SK-N-SH (cell line): ENCODE measurements at regions not wholly inside any gene's neighbourhood (a gene's known extent, or its start where the extent isn't known, plus 50 kb on each side); places are given as distances from the start of the nearest gene placed in this dataset.

Source experiments
- CTCF ChIP-seq: fragments of 200-600 bp; sonication (generic); IDR thresholded peaks from 2 replicates; pipeline ENCODE4 v1.6.1; 2017; ENCODE audit warnings: antibody characterized with exemption, mild to moderate bottlenecking, moderate library complexity
- EP300 ChIP-seq, 2 experiments: IDR thresholded peaks; 2 replicates each; pipeline versions ENCODE4 v1.4.0 to v1.6.1; 2012; ENCODE audit warnings: borderline replicate concordance in 1 of 2, low read depth in 1 of 2, low read length in 1 of 2
- EZH2phosphoT487 ChIP-seq: fragments of 200-600 bp; sonication (generic); IDR thresholded peaks from 2 replicates; pipeline ENCODE4 v1.6.1; 2017; ENCODE audit warnings: low read depth, mixed run types, mild to moderate bottlenecking, antibody characterized with exemption, moderate library complexity, borderline replicate concordance
- FOXM1 ChIP-seq: IDR thresholded peaks from 2 replicates; pipeline ENCODE4 v1.4.0; 2012; ENCODE audit warnings: low read depth, mild to moderate bottlenecking
- JUND ChIP-seq: IDR thresholded peaks from 2 replicates; pipeline ENCODE4 v1.4.0; 2012
- MXI1 ChIP-seq: IDR thresholded peaks from 2 replicates; pipeline ENCODE4 v1.6.1; 2012; ENCODE audit warnings: mild to moderate bottlenecking, low read depth, low read length, improper control_type of control experiment
- NRF1 ChIP-seq: IDR thresholded peaks from 2 replicates; pipeline ENCODE4 v1.6.1; 2012; ENCODE audit warnings: low read depth, mild to moderate bottlenecking, low read length
- RAD21 ChIP-seq: IDR thresholded peaks from 2 replicates; pipeline ENCODE4 v1.6.1; 2012; ENCODE audit warnings: mild to moderate bottlenecking, low read length
- SIN3A ChIP-seq: IDR thresholded peaks from 2 replicates; pipeline ENCODE4 v1.6.1; 2012; ENCODE audit warnings: low read depth, mild to moderate bottlenecking, low read length, moderate library complexity, borderline replicate concordance
- TF ChIP-seq, protein P1 (sequence below): IDR thresholded peaks from 2 replicates; pipeline ENCODE4 v1.6.1; 2012; ENCODE audit warnings: mild to moderate bottlenecking, low read depth, low read length, moderate library complexity
- TF ChIP-seq, protein P2 (sequence below): IDR thresholded peaks from 2 replicates; pipeline ENCODE4 v1.4.0; 2012; ENCODE audit warnings: low read depth, borderline replicate concordance
- TF ChIP-seq, protein P3 (sequence below): fragments of 150-350 bp; IDR thresholded peaks from 2 replicates; pipeline ENCODE4 v1.6.1; 2017; ENCODE audit warnings: antibody characterized with exemption, low read length, low read depth, borderline replicate concordance

DNA sequence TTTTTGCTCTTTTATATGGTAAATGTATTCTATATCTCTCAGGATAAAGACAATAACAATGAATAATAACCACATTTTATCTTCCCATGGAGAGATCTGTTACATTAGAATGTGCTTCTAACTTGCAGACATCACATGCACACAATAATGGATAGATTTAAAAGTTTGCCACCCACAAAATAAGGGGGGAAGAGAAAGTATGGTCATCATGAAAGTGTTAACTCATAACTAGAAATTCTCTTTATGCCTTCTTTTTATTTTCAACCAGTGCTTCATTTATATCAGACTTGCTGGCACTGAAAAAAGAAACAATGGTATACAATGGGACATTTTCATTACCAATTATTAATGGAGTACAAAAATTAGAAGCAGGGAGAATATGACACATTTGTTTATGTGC is 470.0 kb downstream of the FAT4 start:
- TF ChIP-seq, protein P1, sequence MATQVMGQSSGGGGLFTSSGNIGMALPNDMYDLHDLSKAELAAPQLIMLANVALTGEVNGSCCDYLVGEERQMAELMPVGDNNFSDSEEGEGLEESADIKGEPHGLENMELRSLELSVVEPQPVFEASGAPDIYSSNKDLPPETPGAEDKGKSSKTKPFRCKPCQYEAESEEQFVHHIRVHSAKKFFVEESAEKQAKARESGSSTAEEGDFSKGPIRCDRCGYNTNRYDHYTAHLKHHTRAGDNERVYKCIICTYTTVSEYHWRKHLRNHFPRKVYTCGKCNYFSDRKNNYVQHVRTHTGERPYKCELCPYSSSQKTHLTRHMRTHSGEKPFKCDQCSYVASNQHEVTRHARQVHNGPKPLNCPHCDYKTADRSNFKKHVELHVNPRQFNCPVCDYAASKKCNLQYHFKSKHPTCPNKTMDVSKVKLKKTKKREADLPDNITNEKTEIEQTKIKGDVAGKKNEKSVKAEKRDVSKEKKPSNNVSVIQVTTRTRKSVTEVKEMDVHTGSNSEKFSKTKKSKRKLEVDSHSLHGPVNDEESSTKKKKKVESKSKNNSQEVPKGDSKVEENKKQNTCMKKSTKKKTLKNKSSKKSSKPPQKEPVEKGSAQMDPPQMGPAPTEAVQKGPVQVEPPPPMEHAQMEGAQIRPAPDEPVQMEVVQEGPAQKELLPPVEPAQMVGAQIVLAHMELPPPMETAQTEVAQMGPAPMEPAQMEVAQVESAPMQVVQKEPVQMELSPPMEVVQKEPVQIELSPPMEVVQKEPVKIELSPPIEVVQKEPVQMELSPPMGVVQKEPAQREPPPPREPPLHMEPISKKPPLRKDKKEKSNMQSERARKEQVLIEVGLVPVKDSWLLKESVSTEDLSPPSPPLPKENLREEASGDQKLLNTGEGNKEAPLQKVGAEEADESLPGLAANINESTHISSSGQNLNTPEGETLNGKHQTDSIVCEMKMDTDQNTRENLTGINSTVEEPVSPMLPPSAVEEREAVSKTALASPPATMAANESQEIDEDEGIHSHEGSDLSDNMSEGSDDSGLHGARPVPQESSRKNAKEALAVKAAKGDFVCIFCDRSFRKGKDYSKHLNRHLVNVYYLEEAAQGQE = no peak
- no peak for TF ChIP-seq EZH2phosphoT487
- no peak for TF ChIP-seq CTCF
- TF ChIP-seq RAD21 = no peak
- TF ChIP-seq EP300 (IDR thresholded peaks at IDR 0.05; ENCODE audit: borderline replicate concordance in 1 of 2, low read depth in 1 of 2, low read length in 1 of 2) = no peak
- no peak for TF ChIP-seq SIN3A
- TF ChIP-seq, protein P2, sequence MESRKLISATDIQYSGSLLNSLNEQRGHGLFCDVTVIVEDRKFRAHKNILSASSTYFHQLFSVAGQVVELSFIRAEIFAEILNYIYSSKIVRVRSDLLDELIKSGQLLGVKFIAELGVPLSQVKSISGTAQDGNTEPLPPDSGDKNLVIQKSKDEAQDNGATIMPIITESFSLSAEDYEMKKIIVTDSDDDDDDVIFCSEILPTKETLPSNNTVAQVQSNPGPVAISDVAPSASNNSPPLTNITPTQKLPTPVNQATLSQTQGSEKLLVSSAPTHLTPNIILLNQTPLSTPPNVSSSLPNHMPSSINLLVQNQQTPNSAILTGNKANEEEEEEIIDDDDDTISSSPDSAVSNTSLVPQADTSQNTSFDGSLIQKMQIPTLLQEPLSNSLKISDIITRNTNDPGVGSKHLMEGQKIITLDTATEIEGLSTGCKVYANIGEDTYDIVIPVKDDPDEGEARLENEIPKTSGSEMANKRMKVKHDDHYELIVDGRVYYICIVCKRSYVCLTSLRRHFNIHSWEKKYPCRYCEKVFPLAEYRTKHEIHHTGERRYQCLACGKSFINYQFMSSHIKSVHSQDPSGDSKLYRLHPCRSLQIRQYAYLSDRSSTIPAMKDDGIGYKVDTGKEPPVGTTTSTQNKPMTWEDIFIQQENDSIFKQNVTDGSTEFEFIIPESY = no peak
- no peak for TF ChIP-seq JUND
- TF ChIP-seq, protein P3, sequence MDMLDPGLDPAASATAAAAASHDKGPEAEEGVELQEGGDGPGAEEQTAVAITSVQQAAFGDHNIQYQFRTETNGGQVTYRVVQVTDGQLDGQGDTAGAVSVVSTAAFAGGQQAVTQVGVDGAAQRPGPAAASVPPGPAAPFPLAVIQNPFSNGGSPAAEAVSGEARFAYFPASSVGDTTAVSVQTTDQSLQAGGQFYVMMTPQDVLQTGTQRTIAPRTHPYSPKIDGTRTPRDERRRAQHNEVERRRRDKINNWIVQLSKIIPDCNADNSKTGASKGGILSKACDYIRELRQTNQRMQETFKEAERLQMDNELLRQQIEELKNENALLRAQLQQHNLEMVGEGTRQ = no peak
- TF ChIP-seq FOXM1 = no peak
- no peak for TF ChIP-seq MXI1
- TF ChIP-seq NRF1 = no peak
